GM23338 (cell line): ENCODE measurements at regions not wholly inside any gene's neighbourhood (a gene's known extent, or its start where the extent isn't known, plus 50 kb on each side); places are given as distances from the start of the nearest gene placed in this dataset.

ENCODE experiments used
- CREB1 ChIP-seq: fragments of 250-450 bp; sonication (Bioruptor Pico); IDR thresholded peaks from 2 replicates; pipeline ENCODE4 v1.5.0; 2020; ENCODE audit warnings: low read depth, mild to moderate bottlenecking, moderate library complexity
- CTCF ChIP-seq, 2 experiments: fragments of 200-600 bp in 1 of 2; sonication (generic) in 1 of 2; conservative IDR thresholded peaks; 2 replicates each; pipeline versions ENCODE4 v1.5.1 to v1.6.1; 2016 to 2017; ENCODE audit warnings: antibody characterized with exemption in 2 of 2, low read depth in 2 of 2, mild to moderate bottlenecking in 2 of 2, moderate library complexity in 1 of 2
- ETS1 ChIP-seq: IDR thresholded peaks from 2 replicates; pipeline ENCODE4 v1.6.1; 2016; ENCODE audit warnings: antibody characterized with exemption
- EZH2 ChIP-seq: fragments of 200-600 bp; sonication (generic); IDR thresholded peaks from one replicate; pipeline ENCODE4 v1.8.0; 2017; ENCODE audit warnings: antibody characterized with exemption, mild to moderate bottlenecking, low read depth; ENCODE audit not compliant: unreplicated experiment
- EZH2phosphoT487 ChIP-seq: fragments of 200-600 bp; sonication (generic); IDR thresholded peaks from one replicate; pipeline ENCODE4 v1.8.1; 2018; ENCODE audit warnings: antibody characterized with exemption; ENCODE audit not compliant: unreplicated experiment
- JUNB ChIP-seq: IDR thresholded peaks from one replicate; pipeline ENCODE4 v1.6.1; 2016; ENCODE audit warnings: antibody characterized with exemption; ENCODE audit not compliant: unreplicated experiment
- NANOG ChIP-seq: IDR thresholded peaks from 2 replicates; pipeline ENCODE4 v1.6.1; 2016; ENCODE audit warnings: antibody characterized with exemption, borderline replicate concordance
- POLR2AphosphoS5 ChIP-seq: IDR thresholded peaks from 2 replicates; pipeline ENCODE4 v1.6.1; 2016; ENCODE audit warnings: antibody characterized with exemption, low read depth
- REST ChIP-seq: IDR thresholded peaks from one replicate; pipeline ENCODE4 v1.6.1; 2018; ENCODE audit warnings: antibody characterized with exemption; ENCODE audit not compliant: unreplicated experiment
- STAT1 ChIP-seq: IDR thresholded peaks from one replicate; pipeline ENCODE4 v1.6.1; 2016; ENCODE audit warnings: antibody characterized with exemption; ENCODE audit not compliant: unreplicated experiment
- ZNF114 ChIP-seq: fragments of 250-450 bp; sonication (Bioruptor Pico); IDR thresholded peaks from 2 replicates; pipeline ENCODE4 v1.5.0; 2020; ENCODE audit warnings: mild to moderate bottlenecking, moderate library complexity
- ZNF331 ChIP-seq: fragments of 250-450 bp; sonication (Bioruptor Pico); IDR thresholded peaks from 2 replicates; pipeline ENCODE4 v1.5.0; 2020; ENCODE audit warnings: low read depth, mild to moderate bottlenecking, moderate library complexity

GRCh38 chr2:65649811-65650589 is 217.6 kb upstream of the SPRED2 start:
- TF ChIP-seq CTCF (conservative IDR thresholded peaks at IDR 0.05; ENCODE audit: low read depth in 2 of 2) (no peak), POLR2AphosphoS5 (no peak), EZH2 (no peak), CREB1 (CRISPR knock-in tag) (no peak), REST (no peak), NANOG (no peak), JUNB (no peak), EZH2phosphoT487 (no peak), ZNF331 (CRISPR knock-in tag) (no peak), ETS1 (no peak), ZNF114 (CRISPR knock-in tag) (no peak), STAT1 (no peak)
